ENCODE measurements at regions not wholly inside any gene's neighbourhood (a gene's known extent, or its start where the extent isn't known, plus 50 kb on each side); places are given as distances from the start of the nearest gene placed in this dataset.

DNA sequence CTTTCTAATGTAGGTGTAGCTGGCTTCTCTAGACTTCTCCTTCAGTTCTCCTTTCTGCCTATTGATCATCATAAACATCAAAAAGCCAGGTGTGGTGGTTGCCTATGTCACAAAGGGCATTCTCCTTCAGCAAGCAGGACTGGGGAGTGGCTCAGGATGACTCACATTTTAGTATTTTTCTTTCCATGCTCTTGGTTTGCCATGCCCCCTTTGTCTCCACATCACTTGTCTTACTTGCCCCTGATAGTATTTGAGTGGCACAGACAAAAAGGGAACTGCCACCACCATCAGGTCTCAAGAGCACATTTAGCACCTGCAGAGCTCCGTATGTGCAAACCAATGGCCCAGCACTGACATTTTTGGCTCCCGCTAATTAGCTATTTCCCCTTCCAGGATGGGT, 698.8 kb downstream of the DHX35 start:
- TF ChIP-seq, protein P1, sequence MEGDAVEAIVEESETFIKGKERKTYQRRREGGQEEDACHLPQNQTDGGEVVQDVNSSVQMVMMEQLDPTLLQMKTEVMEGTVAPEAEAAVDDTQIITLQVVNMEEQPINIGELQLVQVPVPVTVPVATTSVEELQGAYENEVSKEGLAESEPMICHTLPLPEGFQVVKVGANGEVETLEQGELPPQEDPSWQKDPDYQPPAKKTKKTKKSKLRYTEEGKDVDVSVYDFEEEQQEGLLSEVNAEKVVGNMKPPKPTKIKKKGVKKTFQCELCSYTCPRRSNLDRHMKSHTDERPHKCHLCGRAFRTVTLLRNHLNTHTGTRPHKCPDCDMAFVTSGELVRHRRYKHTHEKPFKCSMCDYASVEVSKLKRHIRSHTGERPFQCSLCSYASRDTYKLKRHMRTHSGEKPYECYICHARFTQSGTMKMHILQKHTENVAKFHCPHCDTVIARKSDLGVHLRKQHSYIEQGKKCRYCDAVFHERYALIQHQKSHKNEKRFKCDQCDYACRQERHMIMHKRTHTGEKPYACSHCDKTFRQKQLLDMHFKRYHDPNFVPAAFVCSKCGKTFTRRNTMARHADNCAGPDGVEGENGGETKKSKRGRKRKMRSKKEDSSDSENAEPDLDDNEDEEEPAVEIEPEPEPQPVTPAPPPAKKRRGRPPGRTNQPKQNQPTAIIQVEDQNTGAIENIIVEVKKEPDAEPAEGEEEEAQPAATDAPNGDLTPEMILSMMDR (IDR thresholded peaks at IDR 0.05; ENCODE audit: control extremely low read depth in 1 of 3, insufficient read depth in 1 of 3, low read depth in 1 of 3, low read length in 3 of 3), result no peak
- TF ChIP-seq EZH2 (IDR thresholded peaks at IDR 0.05; ENCODE audit: low read depth, low read length, severe bottlenecking), result no peak
- no peak for TF ChIP-seq EP300 (IDR thresholded peaks at IDR 0.05; ENCODE audit: borderline replicate concordance in 1 of 2, low read depth in 2 of 2, low read length in 2 of 2)
- TF ChIP-seq, protein P2, sequence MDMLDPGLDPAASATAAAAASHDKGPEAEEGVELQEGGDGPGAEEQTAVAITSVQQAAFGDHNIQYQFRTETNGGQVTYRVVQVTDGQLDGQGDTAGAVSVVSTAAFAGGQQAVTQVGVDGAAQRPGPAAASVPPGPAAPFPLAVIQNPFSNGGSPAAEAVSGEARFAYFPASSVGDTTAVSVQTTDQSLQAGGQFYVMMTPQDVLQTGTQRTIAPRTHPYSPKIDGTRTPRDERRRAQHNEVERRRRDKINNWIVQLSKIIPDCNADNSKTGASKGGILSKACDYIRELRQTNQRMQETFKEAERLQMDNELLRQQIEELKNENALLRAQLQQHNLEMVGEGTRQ (IDR thresholded peaks at IDR 0.05; ENCODE audit: low read length), result no peak
- TF ChIP-seq TAF1 (IDR thresholded peaks at IDR 0.05; ENCODE audit: low read depth, low read length), result no peak
- no peak for TF ChIP-seq POLR2A (IDR thresholded peaks at IDR 0.05; ENCODE audit: control extremely low read depth in 1 of 2, low read depth in 2 of 2, low read length in 2 of 2)
- no peak for TF ChIP-seq CBX8 (IDR thresholded peaks at IDR 0.05; ENCODE audit: borderline replicate concordance, low read depth, low read length)
- TF ChIP-seq, protein P3, sequence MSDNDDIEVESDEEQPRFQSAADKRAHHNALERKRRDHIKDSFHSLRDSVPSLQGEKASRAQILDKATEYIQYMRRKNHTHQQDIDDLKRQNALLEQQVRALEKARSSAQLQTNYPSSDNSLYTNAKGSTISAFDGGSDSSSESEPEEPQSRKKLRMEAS (IDR thresholded peaks at IDR 0.05), result no peak
- no peak for TF ChIP-seq GTF2F1 (IDR thresholded peaks at IDR 0.05; ENCODE audit: borderline replicate concordance, low read depth, low read length)
- TF ChIP-seq YY1 (IDR thresholded peaks at IDR 0.05; ENCODE audit: low read depth, low read length), result no peak
